Vagina (tissue), 2 donors: ENCODE measurements at regions not wholly inside any gene's neighbourhood (a gene's known extent, or its start where the extent isn't known, plus 50 kb on each side); places are given as distances from the start of the nearest gene placed in this dataset.

ENCODE experiments used
- POLR2A ChIP-seq, 2 donors: fragments of 450-650 bp; IDR thresholded peaks; one replicate each; pipeline ENCODE4 v1.6.1; 2017; ENCODE audit warnings: antibody characterized with exemption in 2 of 2, mild to moderate bottlenecking in 2 of 2, moderate library complexity in 2 of 2
- POLR2AphosphoS5 ChIP-seq, 2 donors: sonication (generic); formaldehyde crosslinking; IDR thresholded peaks; one replicate each; pipeline ENCODE4 v1.9.0; 2017; ENCODE audit warnings: antibody characterized with exemption in 2 of 2, mild to moderate bottlenecking in 2 of 2, low read depth in 1 of 2; ENCODE audit not compliant: insufficient read depth in 1 of 2
- TF ChIP-seq, protein P1 (sequence below), 3 experiments: fragments of 450-650 bp in 2 of 3; fragments of 200-600 bp in 1 of 3; sonication (generic) in 1 of 3; IDR thresholded peaks; one replicate each; pipeline ENCODE4 v1.5.1; 2017 to 2019; ENCODE audit warnings: antibody characterized with exemption in 3 of 3, mild to moderate bottlenecking in 2 of 3, moderate library complexity in 2 of 3

DNA sequence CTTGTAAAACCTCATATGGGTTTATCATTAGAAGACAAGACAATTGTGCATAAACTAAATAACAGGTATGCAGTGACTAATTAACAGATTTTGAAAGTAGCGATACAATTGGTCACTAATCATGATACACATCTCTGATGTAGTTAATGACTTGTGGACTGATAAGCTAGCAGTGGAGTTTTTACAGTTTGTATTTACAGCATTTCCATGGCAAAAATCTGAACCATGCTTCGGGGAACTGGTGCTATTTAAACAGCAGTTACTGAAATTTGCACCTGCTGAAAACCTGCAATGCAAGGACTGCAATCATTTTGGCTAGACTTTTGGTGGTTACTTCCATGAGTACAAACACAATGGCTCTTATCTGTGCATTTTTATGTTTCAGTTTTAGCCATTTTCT is 471.2 kb downstream of the RERGL start:
- TF ChIP-seq, protein P1, sequence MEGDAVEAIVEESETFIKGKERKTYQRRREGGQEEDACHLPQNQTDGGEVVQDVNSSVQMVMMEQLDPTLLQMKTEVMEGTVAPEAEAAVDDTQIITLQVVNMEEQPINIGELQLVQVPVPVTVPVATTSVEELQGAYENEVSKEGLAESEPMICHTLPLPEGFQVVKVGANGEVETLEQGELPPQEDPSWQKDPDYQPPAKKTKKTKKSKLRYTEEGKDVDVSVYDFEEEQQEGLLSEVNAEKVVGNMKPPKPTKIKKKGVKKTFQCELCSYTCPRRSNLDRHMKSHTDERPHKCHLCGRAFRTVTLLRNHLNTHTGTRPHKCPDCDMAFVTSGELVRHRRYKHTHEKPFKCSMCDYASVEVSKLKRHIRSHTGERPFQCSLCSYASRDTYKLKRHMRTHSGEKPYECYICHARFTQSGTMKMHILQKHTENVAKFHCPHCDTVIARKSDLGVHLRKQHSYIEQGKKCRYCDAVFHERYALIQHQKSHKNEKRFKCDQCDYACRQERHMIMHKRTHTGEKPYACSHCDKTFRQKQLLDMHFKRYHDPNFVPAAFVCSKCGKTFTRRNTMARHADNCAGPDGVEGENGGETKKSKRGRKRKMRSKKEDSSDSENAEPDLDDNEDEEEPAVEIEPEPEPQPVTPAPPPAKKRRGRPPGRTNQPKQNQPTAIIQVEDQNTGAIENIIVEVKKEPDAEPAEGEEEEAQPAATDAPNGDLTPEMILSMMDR (IDR thresholded peaks at IDR 0.05), result no peak
- no peak for TF ChIP-seq POLR2AphosphoS5 (IDR thresholded peaks at IDR 0.05; ENCODE audit: insufficient read depth in 1 of 2, low read depth in 1 of 2)
- no peak for TF ChIP-seq POLR2A (IDR thresholded peaks at IDR 0.05)
